ENCODE measurements at regions not wholly inside any gene's neighbourhood (a gene's known extent, or its start where the extent isn't known, plus 50 kb on each side); places are given as distances from the start of the nearest gene placed in this dataset.

- DNase-seq (ENCODE audit: low read depth, low spot score) = no peak
Measured at GRCh38 chr4:53647547-53647946, 56.3 kb upstream of the LNX1 start.

GRCh38 chr4:53646795-53647194, 55.5 kb upstream of the LNX1 start:
- no peak for DNase-seq (ENCODE audit: low read depth, low spot score)

- DNase-seq (ENCODE audit: low read depth, low spot score) = no peak
Measured at GRCh38 chr4:53645108-53645507, 53.8 kb upstream of the LNX1 start.

DNA sequence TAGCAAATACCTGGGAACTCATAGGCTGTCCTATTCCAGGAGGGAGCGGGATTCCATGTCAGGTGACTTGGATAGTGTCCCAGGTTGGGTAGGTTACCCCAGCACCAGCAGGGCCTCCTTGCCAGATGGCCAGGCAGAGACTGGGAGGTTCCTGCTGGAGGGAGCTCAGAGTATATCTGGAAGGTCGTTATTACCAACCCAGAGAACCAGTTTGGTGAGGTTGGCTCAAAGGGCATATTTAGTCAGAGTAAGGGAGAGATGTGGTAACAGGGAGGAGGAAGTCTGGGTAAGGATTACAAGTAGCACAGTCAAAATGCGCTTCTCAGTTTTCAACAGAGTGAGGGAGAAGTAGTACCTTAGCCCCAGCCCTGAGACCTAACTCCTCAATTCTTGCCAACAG, 53.3 kb upstream of the LNX1 start:
- DNase-seq (ENCODE audit: low read depth, low spot score) = no peak

Data from astrocyte of the hippocampus (primary cell).